HEK293 (cell line): ENCODE measurements at regions not wholly inside any gene's neighbourhood (a gene's known extent, or its start where the extent isn't known, plus 50 kb on each side); places are given as distances from the start of the nearest gene placed in this dataset.

Source experiments
- CTCF ChIA-PET: fragments of 350-600 bp; formaldehyde crosslinking; extraction: SDS; loops from one replicate; lab custom pipeline; 2021; ENCODE audit warnings: antibody characterized with exemption; lab: Yijun Ruan, JAX
- POLR2A ChIA-PET: fragments of 300-600 bp; formaldehyde crosslinking; extraction: SDS; loops from one replicate; lab custom pipeline; 2020; ENCODE audit warnings: antibody characterized with exemption, inconsistent platforms; lab: Yijun Ruan, JAX
- H3K27ac ChIP-seq: fragments of 200-500 bp; sonication (Bioruptor generic); 2 replicates; pipeline ENCODE4 v1.5.1; 2014; ENCODE audit warnings: low read depth, low read length, control low read depth, inconsistent platforms; ENCODE audit errors: extremely low read depth
- H3K36me3 ChIP-seq, 2 experiments: fragments of 200-500 bp in 1 of 2; sonication (Bioruptor generic) in 1 of 2; 1 replicate in 1 of 2; 2 replicates in 1 of 2; pipeline ENCODE4 v1.5.1; 2014 to 2017; ENCODE audit warnings: inconsistent platforms in 2 of 2, low read length in 2 of 2; ENCODE audit not compliant: control insufficient read depth in 2 of 2, insufficient read depth in 1 of 2
- H3K4me1 ChIP-seq: fragments of 200-500 bp; sonication (Bioruptor generic); 2 replicates; pipeline ENCODE4 v1.5.1; 2014; ENCODE audit warnings: mild to moderate bottlenecking, low read length, inconsistent platforms; ENCODE audit not compliant: control insufficient read depth, insufficient read depth
- H3K4me3 ChIP-seq: 2 replicates; pipeline ENCODE4 v1.5.1; 2011; ENCODE audit warnings: low read depth, mild to moderate bottlenecking, control low read depth, low read length, moderate library complexity
- H3K9me3 ChIP-seq: fragments of 200-500 bp; sonication (Bioruptor generic); 2 replicates; pipeline ENCODE4 v1.5.1; 2014; ENCODE audit warnings: low read depth, low read length, inconsistent platforms; ENCODE audit not compliant: control insufficient read depth, insufficient read depth
- EGR2 ChIP-seq: fragments of 450-650 bp; formaldehyde crosslinking; IDR thresholded peaks from 2 replicates; pipeline ENCODE4 v1.5.1; 2016; ENCODE audit warnings: low read depth, missing biosample characterization, missing genetic modification characterization
- KLF1 ChIP-seq: fragments of 450-650 bp; formaldehyde crosslinking; IDR thresholded peaks from 2 replicates; pipeline ENCODE4 v1.5.1; 2016; ENCODE audit warnings: missing biosample characterization, missing genetic modification characterization
- KLF8 ChIP-seq: fragments of 450-650 bp; formaldehyde crosslinking; IDR thresholded peaks from 2 replicates; pipeline ENCODE4 v1.5.1; 2016; ENCODE audit warnings: missing biosample characterization, missing genetic modification characterization
- MYNN ChIP-seq: fragments of 450-650 bp; formaldehyde crosslinking; IDR thresholded peaks from 2 replicates; pipeline ENCODE4 v1.5.1; 2016; ENCODE audit warnings: missing biosample characterization, missing genetic modification characterization, borderline replicate concordance
- PRDM1 ChIP-seq: fragments of 450-650 bp; formaldehyde crosslinking; IDR thresholded peaks from 2 replicates; pipeline ENCODE4; 2016; ENCODE audit warnings: missing biosample characterization, missing genetic modification characterization
- PRDM2 ChIP-seq: fragments of 450-650 bp; formaldehyde crosslinking; IDR thresholded peaks from 2 replicates; pipeline ENCODE4 v1.5.1; 2016; ENCODE audit warnings: missing biosample characterization, missing genetic modification characterization, borderline replicate concordance
- RBAK ChIP-seq: fragments of 450-650 bp; formaldehyde crosslinking; IDR thresholded peaks from 2 replicates; pipeline ENCODE4 v1.5.1; 2016; ENCODE audit warnings: missing biosample characterization, missing genetic modification characterization
- SALL2 ChIP-seq: fragments of 450-650 bp; formaldehyde crosslinking; IDR thresholded peaks from 2 replicates; pipeline ENCODE4 v1.5.0; 2017; ENCODE audit warnings: missing biosample characterization, mild to moderate bottlenecking, missing genetic modification characterization, borderline replicate concordance
- SCRT2 ChIP-seq: fragments of 450-650 bp; formaldehyde crosslinking; IDR thresholded peaks from 2 replicates; pipeline ENCODE4 v1.5.1; 2016; ENCODE audit warnings: missing biosample characterization, missing genetic modification characterization
- ZBTB21 ChIP-seq: fragments of 450-650 bp; formaldehyde crosslinking; IDR thresholded peaks from 2 replicates; pipeline ENCODE4 v1.5.1; 2017; ENCODE audit warnings: missing biosample characterization, missing genetic modification characterization
- ZBTB8A ChIP-seq: fragments of 450-650 bp; formaldehyde crosslinking; IDR thresholded peaks from 2 replicates; pipeline ENCODE4 v1.5.1; 2016; ENCODE audit warnings: missing biosample characterization, missing genetic modification characterization
- ZNF140 ChIP-seq: fragments of 450-650 bp; formaldehyde crosslinking; IDR thresholded peaks from 2 replicates; pipeline ENCODE4 v1.5.1; 2016; ENCODE audit warnings: missing biosample characterization, missing genetic modification characterization
- ZNF302 ChIP-seq: fragments of 450-650 bp; formaldehyde crosslinking; IDR thresholded peaks from 2 replicates; pipeline ENCODE4 v1.5.1; 2016; ENCODE audit warnings: missing biosample characterization, missing genetic modification characterization, low read depth
- ZNF341 ChIP-seq: fragments of 450-650 bp; formaldehyde crosslinking; IDR thresholded peaks from 2 replicates; pipeline ENCODE4; 2016; ENCODE audit warnings: low read depth, missing biosample characterization, missing genetic modification characterization
- ZNF354C ChIP-seq: fragments of 450-650 bp; formaldehyde crosslinking; IDR thresholded peaks from 2 replicates; pipeline ENCODE4 v1.5.1; 2016; ENCODE audit warnings: missing biosample characterization, missing genetic modification characterization, low read depth, borderline replicate concordance
- ZNF404 ChIP-seq: fragments of 450-650 bp; formaldehyde crosslinking; IDR thresholded peaks from 2 replicates; pipeline ENCODE4 v1.5.1; 2017; ENCODE audit warnings: missing biosample characterization, missing genetic modification characterization
- ZNF514 ChIP-seq: fragments of 450-650 bp; formaldehyde crosslinking; IDR thresholded peaks from 2 replicates; pipeline ENCODE4 v1.5.1; 2016; ENCODE audit warnings: missing biosample characterization, missing genetic modification characterization
- ZNF561 ChIP-seq: fragments of 450-650 bp; IDR thresholded peaks from 2 replicates; pipeline ENCODE4 v1.5.1; 2018; ENCODE audit warnings: missing biosample characterization, missing genetic modification characterization, borderline replicate concordance
- ZNF624 ChIP-seq: fragments of 450-650 bp; formaldehyde crosslinking; IDR thresholded peaks from 2 replicates; pipeline ENCODE4 v1.5.1; 2017; ENCODE audit warnings: missing biosample characterization, missing genetic modification characterization
- ZNF677 ChIP-seq: fragments of 450-650 bp; IDR thresholded peaks from 2 replicates; pipeline ENCODE4 v1.5.0; 2018; ENCODE audit warnings: missing biosample characterization, mild to moderate bottlenecking, missing genetic modification characterization, moderate library complexity
- ZNF830 ChIP-seq: fragments of 450-650 bp; IDR thresholded peaks from 2 replicates; pipeline ENCODE4 v1.5.0; 2018; ENCODE audit warnings: missing biosample characterization, missing genetic modification characterization, low read depth, mild to moderate bottlenecking, moderate library complexity
- ZNF843 ChIP-seq: fragments of 450-650 bp; formaldehyde crosslinking; IDR thresholded peaks from 2 replicates; pipeline ENCODE4 v1.5.1; 2016; ENCODE audit warnings: missing biosample characterization, missing genetic modification characterization
- ZSCAN16 ChIP-seq: fragments of 450-650 bp; formaldehyde crosslinking; IDR thresholded peaks from 2 replicates; pipeline ENCODE4 v1.5.1; 2016; ENCODE audit warnings: missing biosample characterization, missing genetic modification characterization

GRCh38 chr20:24050119-24050518 lies 61.5 kb upstream of the GGTLC1 start (continued):
- TF ChIP-seq PRDM2 (no peak), ZBTB8A (tag by site-specific recombination) (no peak), MYNN (tag by site-specific recombination) (no peak), RBAK (no peak), ZNF561 (tag by site-specific recombination) (no peak), ZNF677 (tag by site-specific recombination) (no peak)

- Histone ChIP-seq H3K36me3 (no peaks in the 10 kb centered on the region), H3K9me3 (no peaks in the 10 kb centered on the region), H3K4me3 (no peak overlapping the region), H3K27ac (no peak overlapping the region), H3K4me1 (no peaks in the 10 kb centered on the region)
- ChIA-PET CTCF (interaction anchor here (0.6 to 0.8 kb wide), 3 partner anchors 36 to 382 kb away, joined by 3 read pairs; no protein-coding TSS in a partner anchor), POLR2A (no interaction called here)
- TF ChIP-seq ZNF354C (tag by site-specific recombination) (no peak), ZNF624 (no peak), ZNF341 (tag by site-specific recombination) (no peak), ZNF830 (tag by site-specific recombination) (no peak), PRDM1 (no peak), ZNF140 (tag by site-specific recombination) (no peak), SCRT2 (no peak), ZBTB21 (tag by site-specific recombination) (no peak), ZNF843 (tag by site-specific recombination) (no peak), ZNF514 (tag by site-specific recombination) (no peak), MYNN (tag by site-specific recombination) (no peak), ZNF404 (tag by site-specific recombination) (no peak)
These were observed 60.5 kb upstream of the GGTLC1 start for GRCh38 chr20:24049081-24049480.

GRCh38 chr20:24048024-24048611 lies 59.5 kb upstream of the GGTLC1 start:
- Histone ChIP-seq H3K4me3 (no peak overlapping the region), H3K27ac (no peak overlapping the region), H3K36me3 (no peaks in the 10 kb centered on the region), H3K9me3 (no peaks in the 10 kb centered on the region), H3K4me1 (no peaks in the 10 kb centered on the region)
- TF ChIP-seq PRDM2 (no peak), KLF1 (tag by site-specific recombination) (no peak), KLF8 (tag by site-specific recombination) (no peak), ZNF302 (no peak), EGR2 (tag by site-specific recombination) (no peak), ZSCAN16 (tag by site-specific recombination) (no peak), SALL2 (tag by site-specific recombination) (no peak)
- POLR2A ChIA-PET = no interaction called here
- CTCF ChIA-PET = no interaction called here
